ENCODE measurements at regions not wholly inside any gene's neighbourhood (a gene's known extent, or its start where the extent isn't known, plus 50 kb on each side); places are given as distances from the start of the nearest gene placed in this dataset.

- in situ Hi-C loops (cut with HindIII; ENCODE audit: low pct_unique_long_range_greater_than_20kb, low sequenced_read_pairs): no loop called here
- TF ChIP-seq JUND (IDR thresholded peaks at IDR 0.05; ENCODE audit: low read depth): no peak
- DNase-seq (ENCODE audit: low read depth in 1 of 2, low spot score in 1 of 2): no peak
Observed at GRCh38 chr21:39098696-39099200, 84.5 kb downstream of the PSMG1 start.

- TF ChIP-seq JUND (IDR thresholded peaks at IDR 0.05; ENCODE audit: low read depth): no peak
- DNase-seq (ENCODE audit: low read depth in 1 of 2, low spot score in 1 of 2): no peak
- in situ Hi-C loops (cut with HindIII; ENCODE audit: low pct_unique_long_range_greater_than_20kb, low sequenced_read_pairs): no loop called here
Observed at GRCh38 chr21:39097981-39098380, 85.3 kb downstream of the PSMG1 start.

- no peak for DNase-seq (ENCODE audit: low read depth in 1 of 2, low spot score in 1 of 2)
- no peak for TF ChIP-seq JUND (IDR thresholded peaks at IDR 0.05; ENCODE audit: low read depth)
- in situ Hi-C loops (cut with HindIII; ENCODE audit: low pct_unique_long_range_greater_than_20kb, low sequenced_read_pairs): no loop called here
Observed at GRCh38 chr21:39097335-39097861, 85.9 kb downstream of the PSMG1 start.

- TF ChIP-seq JUND (IDR thresholded peaks at IDR 0.05; ENCODE audit: low read depth): no peak
- in situ Hi-C loops (cut with HindIII; ENCODE audit: low pct_unique_long_range_greater_than_20kb, low sequenced_read_pairs): no loop called here
- DNase-seq (ENCODE audit: low read depth in 1 of 2, low spot score in 1 of 2): no peak
Observed at GRCh38 chr21:39096754-39097153, 86.5 kb downstream of the PSMG1 start.

GRCh38 chr21:39095681-39096080, 87.6 kb downstream of the PSMG1 start:
- in situ Hi-C loops (cut with HindIII; ENCODE audit: low pct_unique_long_range_greater_than_20kb, low sequenced_read_pairs): no loop called here
- TF ChIP-seq JUND (IDR thresholded peaks at IDR 0.05; ENCODE audit: low read depth): no peak
- DNase-seq (ENCODE audit: low read depth in 1 of 2, low spot score in 1 of 2): no peak

- no peak for TF ChIP-seq JUND (IDR thresholded peaks at IDR 0.05; ENCODE audit: low read depth)
- DNase-seq (ENCODE audit: low read depth in 1 of 2, low spot score in 1 of 2): peak in 1 of 2 experiments; percentile 42
- in situ Hi-C loops (cut with HindIII; ENCODE audit: low pct_unique_long_range_greater_than_20kb, low sequenced_read_pairs): no loop called here
Observed at GRCh38 chr21:39094847-39095579, 88.2 kb downstream of the PSMG1 start.

GRCh38 chr21:39094087-39094780, 89.0 kb downstream of the PSMG1 start:
- in situ Hi-C loops (cut with HindIII; ENCODE audit: low pct_unique_long_range_greater_than_20kb, low sequenced_read_pairs): no loop called here
- DNase-seq (ENCODE audit: low read depth in 1 of 2, low spot score in 1 of 2): no peak
- no peak for TF ChIP-seq JUND (IDR thresholded peaks at IDR 0.05; ENCODE audit: low read depth)

GRCh38 chr21:39093526-39093925, 89.7 kb downstream of the PSMG1 start:
- in situ Hi-C loops (cut with HindIII; ENCODE audit: low pct_unique_long_range_greater_than_20kb, low sequenced_read_pairs): no loop called here
- DNase-seq (ENCODE audit: low read depth in 1 of 2, low spot score in 1 of 2): no peak
- no peak for TF ChIP-seq JUND (IDR thresholded peaks at IDR 0.05; ENCODE audit: low read depth)

GRCh38 chr21:39088831-39089380, 94.3 kb downstream of the PSMG1 start:
- no peak for TF ChIP-seq JUND (IDR thresholded peaks at IDR 0.05; ENCODE audit: low read depth)
- no peak for DNase-seq (ENCODE audit: low read depth in 1 of 2, low spot score in 1 of 2)
- in situ Hi-C loops (cut with HindIII; ENCODE audit: low pct_unique_long_range_greater_than_20kb, low sequenced_read_pairs): no loop called here

GRCh38 chr21:39088031-39088370, 95.2 kb downstream of the PSMG1 start:
- in situ Hi-C loops (cut with HindIII; ENCODE audit: low pct_unique_long_range_greater_than_20kb, low sequenced_read_pairs): no loop called here
- no peak for TF ChIP-seq JUND (IDR thresholded peaks at IDR 0.05; ENCODE audit: low read depth)

GRCh38 chr21:39087238-39088030, 95.8 kb downstream of the PSMG1 start:
- no peak for TF ChIP-seq JUND (IDR thresholded peaks at IDR 0.05; ENCODE audit: low read depth)
- no peak for DNase-seq (ENCODE audit: low read depth in 1 of 2, low spot score in 1 of 2)
- in situ Hi-C loops (cut with HindIII; ENCODE audit: low pct_unique_long_range_greater_than_20kb, low sequenced_read_pairs): no loop called here

More at GRCh38 chr21:39088031-39088370, 95.2 kb downstream of the PSMG1 start:
- no peak for DNase-seq (ENCODE audit: low read depth in 1 of 2, low spot score in 1 of 2)

- in situ Hi-C loops (cut with HindIII; ENCODE audit: low pct_unique_long_range_greater_than_20kb, low sequenced_read_pairs): no loop called here
- DNase-seq (ENCODE audit: low read depth in 1 of 2, low spot score in 1 of 2): no peak
- no peak for TF ChIP-seq JUND (IDR thresholded peaks at IDR 0.05; ENCODE audit: low read depth)
Observed at GRCh38 chr21:39086547-39086946, 96.7 kb downstream of the PSMG1 start.
